OCI-LY7 (cell line): ENCODE measurements at regions not wholly inside any gene's neighbourhood (a gene's known extent, or its start where the extent isn't known, plus 50 kb on each side); places are given as distances from the start of the nearest gene placed in this dataset.

Experiments used
- BruUV-seq: library from RNA; stranded (reverse); fragments of 400-500 nt; replicated peaks from 2 replicates; lab custom pipeline; 2021; lab: Mats Ljungman, UMichigan
- CTCF ChIA-PET: fragments of 300-600 bp; sonication (Branson Sonifier 250); formaldehyde crosslinking; loops from one replicate; lab custom pipeline; 2022; ENCODE audit warnings: antibody characterized with exemption; ENCODE audit not compliant: unreplicated experiment; lab: Charles Lee
- POLR2A ChIA-PET: fragments of 300-600 bp; sonication (Branson Sonifier 250); formaldehyde crosslinking; loops from one replicate; lab custom pipeline; 2022; ENCODE audit warnings: antibody characterized with exemption; lab: Charles Lee
- DNase-seq: peaks from one replicate; pipeline ENCODE4 v3.0.0-alpha.2; 2015; ENCODE audit warnings: low spot score
- H2AFZ ChIP-seq: fragments of 200-600 bp; sonication (generic), shearing (Covaris generic); 2 replicates; pipeline ENCODE4 v1.6.1; 2014; ENCODE audit warnings: mild to moderate bottlenecking, antibody characterized with exemption, low read length, moderate library complexity
- H3K27ac ChIP-seq: fragments of 200-600 bp; sonication (generic); 2 replicates; pipeline ENCODE4 v1.5.1; 2014; ENCODE audit warnings: mixed run types, low read depth, mild to moderate bottlenecking, moderate library complexity, low read length, inconsistent platforms; ENCODE audit not compliant: poor library complexity, severe bottlenecking
- H3K36me3 ChIP-seq: fragments of 200-600 bp; sonication (generic); 2 replicates; pipeline ENCODE4 v1.6.1; 2014; ENCODE audit warnings: mild to moderate bottlenecking, antibody characterized with exemption, low read length, moderate library complexity, mixed read lengths; ENCODE audit not compliant: insufficient read depth
- H3K4me1 ChIP-seq: fragments of 200-600 bp; sonication (generic); 2 replicates; pipeline ENCODE4 v1.5.1; 2014; ENCODE audit warnings: mild to moderate bottlenecking, low read length; ENCODE audit not compliant: insufficient read depth, poor library complexity, severe bottlenecking
- H3K4me2 ChIP-seq: fragments of 200-600 bp; sonication (generic); 2 replicates; pipeline ENCODE4 v1.6.1; 2014; ENCODE audit warnings: mild to moderate bottlenecking, low read length
- H3K4me3 ChIP-seq: fragments of 200-600 bp; sonication (generic); 2 replicates; pipeline ENCODE4 v1.5.1; 2014; ENCODE audit warnings: mild to moderate bottlenecking, low read depth, low read length; ENCODE audit not compliant: poor library complexity, severe bottlenecking
- H3K79me2 ChIP-seq: fragments of 200-600 bp; sonication (generic); 2 replicates; pipeline ENCODE4 v1.6.1; 2016; ENCODE audit warnings: low read depth, mild to moderate bottlenecking, low read length, moderate library complexity, mixed read lengths; ENCODE audit not compliant: insufficient read depth
- H3K9me2 ChIP-seq: fragments of 200-600 bp; sonication (generic); 2 replicates; pipeline ENCODE4 v1.6.1; 2016; ENCODE audit warnings: mild to moderate bottlenecking, low read length, mixed read lengths; ENCODE audit not compliant: insufficient read depth
- H3K9me3 ChIP-seq: fragments of 200-600 bp; sonication (generic); 2 replicates; pipeline ENCODE4 v1.6.1; 2014; ENCODE audit warnings: mild to moderate bottlenecking, mixed run types, low read length, mixed read lengths
- H4K20me1 ChIP-seq: fragments of 200-600 bp; sonication (generic); 2 replicates; pipeline ENCODE4 v1.6.1; 2014; ENCODE audit warnings: mild to moderate bottlenecking, antibody characterized with exemption, low read length, moderate library complexity, mixed read lengths; ENCODE audit not compliant: insufficient read depth
- CTCF ChIP-seq: fragments of 200-600 bp; sonication (generic); conservative IDR thresholded peaks from 2 replicates; pipeline ENCODE4 v1.5.1; 2014; ENCODE audit warnings: mild to moderate bottlenecking, antibody characterized with exemption, low read length, moderate library complexity, mixed read lengths
- EZH2phosphoT487 ChIP-seq: fragments of 200-600 bp; sonication (generic); IDR thresholded peaks from 2 replicates; pipeline ENCODE4 v1.6.1; 2018; ENCODE audit warnings: low read depth, borderline replicate concordance, mild to moderate bottlenecking, mixed run types, antibody characterized with exemption, low read length, moderate library complexity, mixed read lengths
- intact Hi-C: fragments of 100-400 bp; cut with micrococcal nuclease; formaldehyde crosslinking; loops from one replicate; pipeline ENCODE4 v1.10.0; 2022; ENCODE audit not compliant: unreplicated experiment

DNA sequence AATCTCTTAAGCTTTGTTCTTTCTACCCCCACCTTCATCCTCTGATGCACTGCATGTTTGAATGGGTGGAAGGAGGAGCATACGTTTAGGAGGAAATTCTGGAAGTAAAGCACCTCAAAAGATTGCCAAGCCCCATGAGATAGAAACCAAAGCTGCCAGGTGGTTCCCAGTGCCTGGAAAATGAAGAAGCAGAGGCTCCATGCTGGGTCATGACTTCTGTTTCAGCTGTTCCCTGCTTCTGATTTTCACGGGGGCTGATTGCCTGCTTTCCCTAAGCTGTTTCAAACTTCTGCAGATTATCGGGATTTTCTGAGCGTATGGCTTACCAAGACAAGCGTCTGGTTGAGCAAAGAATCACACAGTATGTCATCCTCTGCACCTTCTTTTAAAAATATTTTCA, 87.5 kb upstream of the SYNDIG1 start:
- H3K4me1 ChIP-seq: no peaks in the 10 kb centered on the region
- no peak for TF ChIP-seq EZH2phosphoT487
- TF ChIP-seq CTCF: no peak
- CTCF ChIA-PET: no interaction called here

GRCh38 chr20:24379484-24379927, 89.9 kb upstream of the SYNDIG1 start:
- H2AFZ ChIP-seq: no peak overlapping the region
- H3K4me3 ChIP-seq: no peak overlapping the region
- ChIA-PET POLR2A (interaction anchor here (0.6 to 0.8 kb wide), 2 partner anchors 68 to 487 kb away, joined by 3 to 4 read pairs; no protein-coding TSS in a partner anchor), CTCF (no interaction called here)
- H3K9me2 ChIP-seq: no peaks in the 10 kb centered on the region
- intact Hi-C loops: no loop called here
- no peaks in the 10 kb centered on the region for H4K20me1 ChIP-seq
- no TSS peak for BruUV-seq
- DNase-seq: no peak
- H3K4me1 ChIP-seq: no peaks in the 10 kb centered on the region
- TF ChIP-seq CTCF (no peak), EZH2phosphoT487 (no peak)
- H3K4me2 ChIP-seq: no peak overlapping the region
- no peak overlapping the region for H3K27ac ChIP-seq
- H3K36me3 ChIP-seq: no peaks in the 10 kb centered on the region
- H3K9me3 ChIP-seq: no peaks in the 10 kb centered on the region
- no peaks in the 10 kb centered on the region for H3K79me2 ChIP-seq

More for the DNA sequence above, 87.5 kb upstream of the SYNDIG1 start:
- Histone ChIP-seq H3K27ac (no peak overlapping the region), H3K9me2 (no peaks in the 10 kb centered on the region), H4K20me1 (no peaks in the 10 kb centered on the region), H3K4me3 (no peak overlapping the region), H3K9me3 (no peaks in the 10 kb centered on the region), H3K4me2 (no peak overlapping the region), H2AFZ (no peak overlapping the region), H3K79me2 (no peaks in the 10 kb centered on the region), H3K36me3 (no peaks in the 10 kb centered on the region)
- POLR2A ChIA-PET: interaction anchor here (0.6 kb wide), 1 partner anchor 333 kb away, joined by 3 read pairs; no protein-coding TSS in a partner anchor
- intact Hi-C loops: no loop called here
- DNase-seq: no peak
- no TSS peak for BruUV-seq

- intact Hi-C loops: no loop called here
- H3K9me2 ChIP-seq: no peaks in the 10 kb centered on the region
- no peak overlapping the region for H3K27ac ChIP-seq
- no peaks in the 10 kb centered on the region for H4K20me1 ChIP-seq
- no peak overlapping the region for H3K4me3 ChIP-seq
- ChIA-PET POLR2A (interaction anchor here (0.6 to 0.8 kb wide), 2 partner anchors 27 to 68 kb away, joined by 3 read pairs; no protein-coding TSS in a partner anchor), CTCF (no interaction called here)
- BruUV-seq: no TSS peak
- no peaks in the 10 kb centered on the region for H3K9me3 ChIP-seq
- H3K4me1 ChIP-seq: no peaks in the 10 kb centered on the region
- TF ChIP-seq CTCF: no peak
- no peak for TF ChIP-seq EZH2phosphoT487
- no peaks in the 10 kb centered on the region for H3K79me2 ChIP-seq
- H2AFZ ChIP-seq: no peak overlapping the region
- no peaks in the 10 kb centered on the region for H3K36me3 ChIP-seq
- DNase-seq: no peak
- no peak overlapping the region for H3K4me2 ChIP-seq
These were observed 90.6 kb upstream of the SYNDIG1 start for GRCh38 chr20:24378661-24379483.
